ENCODE measurements at regions not wholly inside any gene's neighbourhood (a gene's known extent, or its start where the extent isn't known, plus 50 kb on each side); places are given as distances from the start of the nearest gene placed in this dataset.

- TF ChIP-seq POLR2AphosphoS5 (IDR thresholded peaks at IDR 0.05; ENCODE audit: low read depth, low read length) = no peak
- no peak for TF ChIP-seq ELF1 (IDR thresholded peaks at IDR 0.05)
- TF ChIP-seq TAF1 (IDR thresholded peaks at IDR 0.05; ENCODE audit: borderline replicate concordance, low read depth, low read length) = no peak
- no peak for TF ChIP-seq REST (IDR thresholded peaks at IDR 0.05; ENCODE audit: low read depth, low read length)
- peak; percentile 31 for TF ChIP-seq CTCF (IDR thresholded peaks at IDR 0.05)
- TF ChIP-seq PBX3 (IDR thresholded peaks at IDR 0.05) = no peak
- no peak for TF ChIP-seq TEAD4 (IDR thresholded peaks at IDR 0.05; ENCODE audit: borderline replicate concordance, insufficient read depth)
- no peak for TF ChIP-seq SIN3A (IDR thresholded peaks at IDR 0.05; ENCODE audit: borderline replicate concordance, low read depth, low read length)
Measured at GRCh38 chr16:59192551-59193199, 458.6 kb upstream of the GOT2 start.

Data from SK-N-SH (cell line).